ENCODE measurements at regions not wholly inside any gene's neighbourhood (a gene's known extent, or its start where the extent isn't known, plus 50 kb on each side); places are given as distances from the start of the nearest gene placed in this dataset.

GRCh38 chr1:237953238-237953637, 62.5 kb upstream of the ZP4 start:
- Histone ChIP-seq H3K9me2 (replicated peaks; ENCODE audit: low read depth, low read length) (no peaks in the 10 kb centered on the region), H2AFZ (ENCODE audit: low read length) (no peak overlapping the region), H3K4me1 (ENCODE audit: insufficient read depth, low read length, poor library complexity, severe bottlenecking) (no peaks in the 10 kb centered on the region), H3K27me3 (ENCODE audit: insufficient read depth, low read length, poor library complexity, severe bottlenecking) (no peaks in the 10 kb centered on the region), H4K20me1 (ENCODE audit: insufficient read depth, low read length, poor library complexity, severe bottlenecking) (no peaks in the 10 kb centered on the region), H3K9me3 (ENCODE audit: insufficient read depth, low read depth, low read length) (no peaks in the 10 kb centered on the region), H3K4me2 (ENCODE audit: low read depth, low read length, poor library complexity, severe bottlenecking) (no peak overlapping the region), H3K4me3 (ENCODE audit: low read length, poor library complexity, severe bottlenecking) (no peak overlapping the region), H3F3A (ENCODE audit: low read depth) (no peaks in the 10 kb centered on the region), H3K36me3 (ENCODE audit: insufficient read depth, low read length) (no peaks in the 10 kb centered on the region), H3K79me2 (ENCODE audit: insufficient read depth, low read length) (no peaks in the 10 kb centered on the region), H3K9ac (ENCODE audit: low read depth, low read length, poor library complexity, severe bottlenecking) (no peak overlapping the region)
- no peak for TF ChIP-seq CTCF (conservative IDR thresholded peaks at IDR 0.05; ENCODE audit: low read length)
- no peak for TF ChIP-seq EZH2phosphoT487 (IDR thresholded peaks at IDR 0.05; ENCODE audit: borderline replicate concordance)
